ENCODE measurements at regions not wholly inside any gene's neighbourhood (a gene's known extent, or its start where the extent isn't known, plus 50 kb on each side); places are given as distances from the start of the nearest gene placed in this dataset.
"Not testable (repeated sequence)": the region's sequence is repeated elsewhere in the genome, so short reads cannot be mapped to it uniquely, and the experiment has no call there.

DNA sequence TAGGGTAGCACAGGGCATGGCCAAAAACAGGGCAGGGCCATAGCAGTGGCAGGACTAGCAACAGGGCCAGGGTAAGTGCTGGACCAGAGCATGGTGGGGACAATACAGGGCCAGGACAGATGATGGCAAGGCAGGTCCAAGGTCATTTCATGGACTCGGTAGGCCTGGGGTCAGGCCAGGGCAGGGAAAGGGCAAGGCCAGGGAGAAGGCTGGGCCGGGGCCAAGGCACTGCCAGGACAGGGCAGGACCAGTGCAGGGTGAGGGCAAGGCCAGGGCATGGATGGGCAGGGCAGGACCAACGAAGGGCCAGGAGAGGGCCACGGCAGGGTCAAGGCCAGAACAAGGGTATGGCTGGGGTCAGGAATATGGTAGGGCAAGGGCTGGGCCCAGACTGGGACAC is 407.6 kb downstream of the ZNF33B start:
- H3K4me3 ChIP-seq (ENCODE audit: low read length); H4K20me1 ChIP-seq (ENCODE audit: control insufficient read depth, insufficient read depth, low read depth, low read length); H3K4me1 ChIP-seq (ENCODE audit: control insufficient read depth, low read length); H3K36me3 ChIP-seq (ENCODE audit: control insufficient read depth, low read length); H3K4me2 ChIP-seq (ENCODE audit: low read length); H3F3A ChIP-seq (ENCODE audit: control insufficient read depth, insufficient read depth); H3K79me2 ChIP-seq (ENCODE audit: control insufficient read depth, low read length); H3K27me3 ChIP-seq (ENCODE audit: control insufficient read depth, low read length); H3K9me3 ChIP-seq (ENCODE audit: control insufficient read depth, insufficient read depth, low read length); H3K27ac ChIP-seq (ENCODE audit: low read depth, low read length); H3K9me2 ChIP-seq (replicated peaks; ENCODE audit: control insufficient read depth, low read length): not testable (repeated sequence)

DNA sequence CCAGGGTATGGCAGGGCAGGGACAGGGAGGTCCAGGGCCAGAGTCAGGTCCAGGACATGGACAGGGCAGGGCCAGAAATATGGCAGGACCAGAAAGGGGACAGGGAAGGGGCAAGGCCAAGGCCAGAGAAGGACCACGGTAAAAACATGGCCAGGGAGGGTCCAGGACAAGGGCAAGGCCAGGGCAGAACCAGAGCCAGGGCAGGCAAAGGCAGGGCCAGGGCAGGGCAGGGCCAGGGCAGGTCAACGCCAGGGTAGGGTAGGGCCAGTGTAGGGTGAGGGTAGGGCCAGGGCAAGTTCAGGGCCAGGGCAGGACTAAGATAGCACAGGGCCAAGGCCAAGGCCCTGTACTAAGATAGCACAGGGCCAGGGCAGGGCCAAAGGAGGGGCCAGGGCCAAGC is 408.3 kb downstream of the ZNF33B start:
- H3K4me3 ChIP-seq (ENCODE audit: low read length); H3K4me2 ChIP-seq (ENCODE audit: low read length); H4K20me1 ChIP-seq (ENCODE audit: control insufficient read depth, insufficient read depth, low read depth, low read length); H3K36me3 ChIP-seq (ENCODE audit: control insufficient read depth, low read length); H3K27ac ChIP-seq (ENCODE audit: low read depth, low read length); H3F3A ChIP-seq (ENCODE audit: control insufficient read depth, insufficient read depth); H3K9me2 ChIP-seq (replicated peaks; ENCODE audit: control insufficient read depth, low read length); H3K9me3 ChIP-seq (ENCODE audit: control insufficient read depth, insufficient read depth, low read length); H3K4me1 ChIP-seq (ENCODE audit: control insufficient read depth, low read length); H3K79me2 ChIP-seq (ENCODE audit: control insufficient read depth, low read length); H3K27me3 ChIP-seq (ENCODE audit: control insufficient read depth, low read length): not testable (repeated sequence)

DNA sequence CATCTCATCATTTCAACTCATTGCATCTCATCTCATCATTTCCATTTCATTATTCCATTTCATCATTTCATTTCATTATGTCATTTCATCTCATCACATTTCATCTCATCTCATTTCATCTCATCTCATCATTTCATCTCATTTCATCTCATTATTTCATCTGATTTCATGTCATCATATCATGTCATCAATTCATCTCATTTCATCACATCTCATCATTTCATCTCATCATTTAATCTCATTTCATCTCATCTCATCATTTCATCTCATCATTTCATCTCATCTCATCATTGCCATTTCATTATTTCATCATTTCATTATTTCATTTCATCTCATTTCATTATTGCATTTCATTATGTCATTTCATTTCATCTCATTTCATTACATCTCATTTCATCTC is 410.5 kb downstream of the ZNF33B start:
- H3K27me3 ChIP-seq (ENCODE audit: control insufficient read depth, low read length); H3K9me2 ChIP-seq (replicated peaks; ENCODE audit: control insufficient read depth, low read length); H3K4me1 ChIP-seq (ENCODE audit: control insufficient read depth, low read length); H3K27ac ChIP-seq (ENCODE audit: low read depth, low read length); H3K4me3 ChIP-seq (ENCODE audit: low read length); H3K79me2 ChIP-seq (ENCODE audit: control insufficient read depth, low read length); H3K9me3 ChIP-seq (ENCODE audit: control insufficient read depth, insufficient read depth, low read length); H4K20me1 ChIP-seq (ENCODE audit: control insufficient read depth, insufficient read depth, low read depth, low read length); H3K36me3 ChIP-seq (ENCODE audit: control insufficient read depth, low read length); H3K4me2 ChIP-seq (ENCODE audit: low read length); H3F3A ChIP-seq (ENCODE audit: control insufficient read depth, insufficient read depth): not testable (repeated sequence)

DNA sequence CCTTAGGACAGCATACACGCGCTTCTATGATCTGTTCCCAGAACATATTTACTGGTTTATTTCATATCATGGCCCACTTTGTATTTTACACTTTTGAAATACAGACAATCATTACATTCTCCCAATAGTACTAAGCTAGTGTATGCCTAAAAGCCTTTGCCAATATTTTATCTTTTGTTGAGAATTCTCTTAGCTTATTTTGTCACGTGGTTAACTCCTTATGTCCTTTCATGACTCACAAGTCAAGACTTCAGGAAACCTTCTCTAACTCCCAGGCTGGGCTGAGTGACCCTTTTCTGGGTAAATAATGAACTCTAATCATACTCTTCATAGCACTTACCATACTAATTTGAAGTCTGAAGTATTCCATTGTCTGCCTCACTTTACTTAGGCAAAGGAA is 444.8 kb downstream of the ZNF33B start:
- not testable (repeated sequence) for H3K9me3 ChIP-seq (ENCODE audit: control insufficient read depth, insufficient read depth, low read length); H3K4me3 ChIP-seq (ENCODE audit: low read length); H4K20me1 ChIP-seq (ENCODE audit: control insufficient read depth, insufficient read depth, low read depth, low read length); H3K4me1 ChIP-seq (ENCODE audit: control insufficient read depth, low read length); H3K27me3 ChIP-seq (ENCODE audit: control insufficient read depth, low read length); H3K36me3 ChIP-seq (ENCODE audit: control insufficient read depth, low read length); H3K4me2 ChIP-seq (ENCODE audit: low read length); H3F3A ChIP-seq (ENCODE audit: control insufficient read depth, insufficient read depth); H3K79me2 ChIP-seq (ENCODE audit: control insufficient read depth, low read length); H3K9me2 ChIP-seq (replicated peaks; ENCODE audit: control insufficient read depth, low read length); H3K27ac ChIP-seq (ENCODE audit: low read depth, low read length)

DNA sequence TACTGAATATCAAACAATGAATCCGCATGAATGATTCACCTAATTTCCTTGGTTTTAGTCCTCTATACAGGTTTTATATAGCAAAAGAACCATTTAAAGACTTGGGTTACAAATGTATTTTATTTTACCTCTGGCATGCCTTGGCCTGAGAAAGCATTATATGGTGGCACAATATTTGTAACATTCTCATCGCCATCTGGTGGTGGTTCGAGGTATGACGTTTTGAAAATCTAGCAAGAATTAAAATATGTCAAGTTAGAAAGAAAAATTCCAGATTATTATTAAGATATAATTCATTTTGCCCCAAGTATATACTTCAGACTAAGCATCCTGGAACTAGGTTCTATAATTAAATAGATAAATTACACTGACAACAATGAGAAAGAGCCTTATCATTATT is 445.9 kb downstream of the ZNF33B start:
- H3K9me2 ChIP-seq (replicated peaks; ENCODE audit: control insufficient read depth, low read length); H3K4me1 ChIP-seq (ENCODE audit: control insufficient read depth, low read length); H4K20me1 ChIP-seq (ENCODE audit: control insufficient read depth, insufficient read depth, low read depth, low read length); H3K27me3 ChIP-seq (ENCODE audit: control insufficient read depth, low read length); H3K27ac ChIP-seq (ENCODE audit: low read depth, low read length); H3K4me2 ChIP-seq (ENCODE audit: low read length); H3F3A ChIP-seq (ENCODE audit: control insufficient read depth, insufficient read depth); H3K4me3 ChIP-seq (ENCODE audit: low read length); H3K9me3 ChIP-seq (ENCODE audit: control insufficient read depth, insufficient read depth, low read length); H3K79me2 ChIP-seq (ENCODE audit: control insufficient read depth, low read length); H3K36me3 ChIP-seq (ENCODE audit: control insufficient read depth, low read length): not testable (repeated sequence)
- TF ChIP-seq, protein P1, sequence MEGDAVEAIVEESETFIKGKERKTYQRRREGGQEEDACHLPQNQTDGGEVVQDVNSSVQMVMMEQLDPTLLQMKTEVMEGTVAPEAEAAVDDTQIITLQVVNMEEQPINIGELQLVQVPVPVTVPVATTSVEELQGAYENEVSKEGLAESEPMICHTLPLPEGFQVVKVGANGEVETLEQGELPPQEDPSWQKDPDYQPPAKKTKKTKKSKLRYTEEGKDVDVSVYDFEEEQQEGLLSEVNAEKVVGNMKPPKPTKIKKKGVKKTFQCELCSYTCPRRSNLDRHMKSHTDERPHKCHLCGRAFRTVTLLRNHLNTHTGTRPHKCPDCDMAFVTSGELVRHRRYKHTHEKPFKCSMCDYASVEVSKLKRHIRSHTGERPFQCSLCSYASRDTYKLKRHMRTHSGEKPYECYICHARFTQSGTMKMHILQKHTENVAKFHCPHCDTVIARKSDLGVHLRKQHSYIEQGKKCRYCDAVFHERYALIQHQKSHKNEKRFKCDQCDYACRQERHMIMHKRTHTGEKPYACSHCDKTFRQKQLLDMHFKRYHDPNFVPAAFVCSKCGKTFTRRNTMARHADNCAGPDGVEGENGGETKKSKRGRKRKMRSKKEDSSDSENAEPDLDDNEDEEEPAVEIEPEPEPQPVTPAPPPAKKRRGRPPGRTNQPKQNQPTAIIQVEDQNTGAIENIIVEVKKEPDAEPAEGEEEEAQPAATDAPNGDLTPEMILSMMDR (IDR thresholded peaks at IDR 0.05; ENCODE audit: low read depth, low read length, poor library complexity, severe bottlenecking): peak; percentile 30

DNA sequence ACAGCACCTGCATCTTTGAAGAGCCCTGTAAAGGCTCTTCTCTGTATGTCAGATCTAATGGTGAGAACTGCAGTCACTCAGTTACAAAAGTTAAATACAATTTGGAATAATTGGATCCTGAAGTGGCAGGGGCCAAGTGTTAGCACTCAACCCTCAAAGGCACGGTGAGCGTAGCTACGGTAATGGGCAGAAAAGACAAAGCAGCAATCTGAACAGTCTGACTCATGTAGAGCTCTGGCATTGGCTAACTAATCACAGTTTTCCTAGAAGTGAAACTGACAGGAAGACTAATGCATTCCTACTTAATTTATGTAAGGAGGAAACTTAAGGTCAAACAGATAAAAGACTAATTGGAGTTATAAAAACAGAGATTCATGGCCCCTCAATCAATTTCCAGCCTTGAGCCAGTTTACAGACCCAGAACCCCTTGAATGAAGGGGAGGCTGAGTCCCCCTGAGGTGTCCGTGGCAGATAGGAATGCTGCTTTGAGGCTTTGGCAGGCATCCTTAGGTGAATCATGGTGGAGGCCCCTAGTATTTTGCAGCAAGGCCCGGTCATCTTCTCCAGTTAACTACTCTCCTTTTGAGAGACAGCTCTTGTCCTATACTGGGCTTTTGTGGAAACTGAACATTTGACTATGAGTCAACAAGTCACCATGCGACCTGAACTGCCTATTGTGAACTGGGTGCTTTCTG is 450.7 kb downstream of the ZNF33B start:
- H3K27ac ChIP-seq (ENCODE audit: low read depth, low read length); H3K9me2 ChIP-seq (replicated peaks; ENCODE audit: control insufficient read depth, low read length); H3K27me3 ChIP-seq (ENCODE audit: control insufficient read depth, low read length); H3K9me3 ChIP-seq (ENCODE audit: control insufficient read depth, insufficient read depth, low read length); H3K4me2 ChIP-seq (ENCODE audit: low read length); H3K4me1 ChIP-seq (ENCODE audit: control insufficient read depth, low read length); H4K20me1 ChIP-seq (ENCODE audit: control insufficient read depth, insufficient read depth, low read depth, low read length); H3K4me3 ChIP-seq (ENCODE audit: low read length); H3K36me3 ChIP-seq (ENCODE audit: control insufficient read depth, low read length); H3K79me2 ChIP-seq (ENCODE audit: control insufficient read depth, low read length); H3F3A ChIP-seq (ENCODE audit: control insufficient read depth, insufficient read depth): not testable (repeated sequence)
